ENCODE measurements at regions not wholly inside any gene's neighbourhood (a gene's known extent, or its start where the extent isn't known, plus 50 kb on each side); places are given as distances from the start of the nearest gene placed in this dataset.

DNA sequence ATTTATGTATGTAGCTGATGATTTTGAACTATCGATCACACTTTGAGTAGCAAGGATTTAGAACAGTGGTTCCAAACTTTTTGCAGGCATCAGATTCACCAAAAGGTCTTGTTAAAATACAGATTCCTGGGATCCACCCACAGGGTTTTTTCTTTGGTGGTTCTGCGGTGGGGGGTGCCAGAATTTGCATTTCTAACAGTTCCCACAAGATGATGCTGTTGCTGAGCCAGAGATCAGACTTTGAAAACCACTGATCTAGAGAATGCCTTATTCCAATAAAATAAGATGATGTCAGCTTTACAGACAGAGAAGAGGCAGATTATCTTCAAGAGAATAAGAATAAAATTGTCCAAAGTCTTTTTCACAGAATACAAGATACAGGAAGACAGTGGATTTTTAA is 80.9 kb upstream of the SHISA2 start:
- TF ChIP-seq EZH2 (IDR thresholded peaks at IDR 0.05; ENCODE audit: insufficient read depth, poor library complexity, severe bottlenecking) (no peak), EZH2phosphoT487 (IDR thresholded peaks at IDR 0.05; ENCODE audit: insufficient read depth, low read depth) (no peak)

All from GM23248 (cell line).